ENCODE measurements at regions not wholly inside any gene's neighbourhood (a gene's known extent, or its start where the extent isn't known, plus 50 kb on each side); places are given as distances from the start of the nearest gene placed in this dataset.

GRCh38 chr9:28445211-28445610 is 871.9 kb upstream of the C9orf72 start:
- Histone ChIP-seq H3K9me3 (replicated peaks; ENCODE audit: control insufficient read depth, insufficient read depth, low read length) (no peaks in the 10 kb centered on the region; the same call in 2 of the 3 replicates), H3K4me2 (ENCODE audit: control insufficient read depth, insufficient read depth) (no peak overlapping the region), H3K9ac (ENCODE audit: control insufficient read depth, insufficient read depth, low read length) (no peak overlapping the region), H3K4me3 (no peak overlapping the region), H3K27me3 (replicated peaks in 1 of 2; ENCODE audit: control insufficient read depth in 2 of 2, insufficient read depth in 2 of 2, low read length in 1 of 2) (no peaks in the 10 kb centered on the region), H3K36me3 (ENCODE audit: control insufficient read depth in 2 of 2, insufficient read depth in 2 of 2, low read length in 1 of 2) (no peaks in the 10 kb centered on the region), H3K79me2 (ENCODE audit: control insufficient read depth, insufficient read depth, low read length) (no peaks in the 10 kb centered on the region), H4K20me1 (ENCODE audit: control insufficient read depth, insufficient read depth) (no peaks in the 10 kb centered on the region), H2AFZ (ENCODE audit: control insufficient read depth, low read depth, low read length) (no peak overlapping the region), H3K4me1 (ENCODE audit: control insufficient read depth, insufficient read depth, low read length) (no peaks in the 10 kb centered on the region), H3K27ac (ENCODE audit: control insufficient read depth, insufficient read depth) (no peak overlapping the region)
- intact Hi-C loops (cut with micrococcal nuclease; ENCODE audit: unreplicated experiment) (no loop called here), in situ Hi-C loops (cut with MboI) (no loop called here)
- ChIA-PET RAD21 (ENCODE audit: unreplicated experiment) (no interaction called here), CTCF (interaction anchor here (1.6 kb wide), 1 partner anchor 18 kb away, joined by 3 read pairs; no protein-coding TSS in a partner anchor), SMC1A (ENCODE audit: uncharacterized antibody, unreplicated experiment) (no interaction called here), POLR2A (no interaction called here)
- BruUV-seq (replicated peaks), result no TSS peak
- FAIRE-seq (no peak), DNase-seq (ENCODE audit: low read depth, low spot score) (no peak), ATAC-seq (no peak)
- WGBS (ENCODE audit: insufficient coverage, insufficient replicate concordance, low lambda C conversion rate, missing lambda C conversion rate), result 0% methylated on average over 1 of the region's 1 CpG
- TF ChIP-seq SMAD1 (IDR thresholded peaks at IDR 0.05; ENCODE audit: low read depth, partially characterized antibody), result no peak
- TF ChIP-seq RAD51 (IDR thresholded peaks at IDR 0.05), result no peak
- TF ChIP-seq HCFC1 (IDR thresholded peaks at IDR 0.05; ENCODE audit: low read length), result no peak
- TF ChIP-seq POLR2A (IDR thresholded peaks at IDR 0.05; ENCODE audit: low read depth, low read length), result no peak
- TF ChIP-seq, protein P1, sequence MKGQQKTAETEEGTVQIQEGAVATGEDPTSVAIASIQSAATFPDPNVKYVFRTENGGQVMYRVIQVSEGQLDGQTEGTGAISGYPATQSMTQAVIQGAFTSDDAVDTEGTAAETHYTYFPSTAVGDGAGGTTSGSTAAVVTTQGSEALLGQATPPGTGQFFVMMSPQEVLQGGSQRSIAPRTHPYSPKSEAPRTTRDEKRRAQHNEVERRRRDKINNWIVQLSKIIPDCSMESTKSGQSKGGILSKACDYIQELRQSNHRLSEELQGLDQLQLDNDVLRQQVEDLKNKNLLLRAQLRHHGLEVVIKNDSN (IDR thresholded peaks at IDR 0.05; ENCODE audit: borderline replicate concordance, extremely low read length, insufficient read depth, low read depth, low read length), result no peak
- TF ChIP-seq, protein P2, sequence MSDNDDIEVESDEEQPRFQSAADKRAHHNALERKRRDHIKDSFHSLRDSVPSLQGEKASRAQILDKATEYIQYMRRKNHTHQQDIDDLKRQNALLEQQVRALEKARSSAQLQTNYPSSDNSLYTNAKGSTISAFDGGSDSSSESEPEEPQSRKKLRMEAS (IDR thresholded peaks at IDR 0.05; ENCODE audit: low read depth, low read length), result no peak
- no peak for TF ChIP-seq EED (IDR thresholded peaks at IDR 0.05; ENCODE audit: low read depth)
- no peak for TF ChIP-seq BCL11A (IDR thresholded peaks at IDR 0.05; ENCODE audit: low read depth, low read length)
- TF ChIP-seq, protein P3, sequence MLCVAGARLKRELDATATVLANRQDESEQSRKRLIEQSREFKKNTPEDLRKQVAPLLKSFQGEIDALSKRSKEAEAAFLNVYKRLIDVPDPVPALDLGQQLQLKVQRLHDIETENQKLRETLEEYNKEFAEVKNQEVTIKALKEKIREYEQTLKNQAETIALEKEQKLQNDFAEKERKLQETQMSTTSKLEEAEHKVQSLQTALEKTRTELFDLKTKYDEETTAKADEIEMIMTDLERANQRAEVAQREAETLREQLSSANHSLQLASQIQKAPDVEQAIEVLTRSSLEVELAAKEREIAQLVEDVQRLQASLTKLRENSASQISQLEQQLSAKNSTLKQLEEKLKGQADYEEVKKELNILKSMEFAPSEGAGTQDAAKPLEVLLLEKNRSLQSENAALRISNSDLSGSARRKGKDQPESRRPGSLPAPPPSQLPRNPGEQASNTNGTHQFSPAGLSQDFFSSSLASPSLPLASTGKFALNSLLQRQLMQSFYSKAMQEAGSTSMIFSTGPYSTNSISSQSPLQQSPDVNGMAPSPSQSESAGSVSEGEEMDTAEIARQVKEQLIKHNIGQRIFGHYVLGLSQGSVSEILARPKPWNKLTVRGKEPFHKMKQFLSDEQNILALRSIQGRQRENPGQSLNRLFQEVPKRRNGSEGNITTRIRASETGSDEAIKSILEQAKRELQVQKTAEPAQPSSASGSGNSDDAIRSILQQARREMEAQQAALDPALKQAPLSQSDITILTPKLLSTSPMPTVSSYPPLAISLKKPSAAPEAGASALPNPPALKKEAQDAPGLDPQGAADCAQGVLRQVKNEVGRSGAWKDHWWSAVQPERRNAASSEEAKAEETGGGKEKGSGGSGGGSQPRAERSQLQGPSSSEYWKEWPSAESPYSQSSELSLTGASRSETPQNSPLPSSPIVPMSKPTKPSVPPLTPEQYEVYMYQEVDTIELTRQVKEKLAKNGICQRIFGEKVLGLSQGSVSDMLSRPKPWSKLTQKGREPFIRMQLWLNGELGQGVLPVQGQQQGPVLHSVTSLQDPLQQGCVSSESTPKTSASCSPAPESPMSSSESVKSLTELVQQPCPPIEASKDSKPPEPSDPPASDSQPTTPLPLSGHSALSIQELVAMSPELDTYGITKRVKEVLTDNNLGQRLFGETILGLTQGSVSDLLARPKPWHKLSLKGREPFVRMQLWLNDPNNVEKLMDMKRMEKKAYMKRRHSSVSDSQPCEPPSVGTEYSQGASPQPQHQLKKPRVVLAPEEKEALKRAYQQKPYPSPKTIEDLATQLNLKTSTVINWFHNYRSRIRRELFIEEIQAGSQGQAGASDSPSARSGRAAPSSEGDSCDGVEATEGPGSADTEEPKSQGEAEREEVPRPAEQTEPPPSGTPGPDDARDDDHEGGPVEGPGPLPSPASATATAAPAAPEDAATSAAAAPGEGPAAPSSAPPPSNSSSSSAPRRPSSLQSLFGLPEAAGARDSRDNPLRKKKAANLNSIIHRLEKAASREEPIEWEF (IDR thresholded peaks at IDR 0.05; ENCODE audit: insufficient replicate concordance, low read depth, low read length), result no peak
- no peak for TF ChIP-seq IKZF1 (conservative IDR thresholded peaks at IDR 0.05)
- TF ChIP-seq SKIL (IDR thresholded peaks at IDR 0.05; ENCODE audit: low read depth, poor library complexity, severe bottlenecking), result no peak
- no peak for TF ChIP-seq PAX8 (IDR thresholded peaks at IDR 0.05)
- TF ChIP-seq DPF2 (IDR thresholded peaks at IDR 0.05), result no peak
- TF ChIP-seq USF2 (IDR thresholded peaks at IDR 0.05; ENCODE audit: borderline replicate concordance, low read depth, low read length), result no peak
- TF ChIP-seq SMAD5 (IDR thresholded peaks at IDR 0.05; ENCODE audit: low read depth), result no peak
- TF ChIP-seq NFYB (IDR thresholded peaks at IDR 0.05; ENCODE audit: insufficient read depth, low read depth, low read length), result no peak
- TF ChIP-seq ZNF24 (IDR thresholded peaks at IDR 0.05), result no peak
